Ascending aorta (tissue), 2 donors: ENCODE measurements at regions not wholly inside any gene's neighbourhood (a gene's known extent, or its start where the extent isn't known, plus 50 kb on each side); places are given as distances from the start of the nearest gene placed in this dataset.
"Not testable (repeated sequence)": the region's sequence is repeated elsewhere in the genome, so short reads cannot be mapped to it uniquely, and the experiment has no call there.

Experiments
- DNase-seq, 2 donors: peaks; one replicate each; pipeline ENCODE4 v3.0.0-alpha.2; 2019; ENCODE audit warnings: low spot score in 2 of 2
- H3K27ac ChIP-seq, 2 donors: fragments of 200-600 bp; sonication (generic); one replicate each; pipeline ENCODE4 v1.5.1; 2016 to 2017; ENCODE audit warnings: mild to moderate bottlenecking in 1 of 2
- H3K27me3 ChIP-seq: fragments of 200-600 bp; sonication (generic); one replicate; pipeline ENCODE4 v1.5.1; 2017
- H3K36me3 ChIP-seq, 2 donors: fragments of 200-600 bp; sonication (generic); one replicate each; pipeline ENCODE4 v1.5.1; 2016
- H3K4me1 ChIP-seq, 2 donors: fragments of 200-600 bp; sonication (generic); one replicate each; pipeline ENCODE4 v1.5.1; 2016 to 2017; ENCODE audit warnings: mild to moderate bottlenecking in 1 of 2
- H3K4me3 ChIP-seq, 2 donors: fragments of 200-600 bp; sonication (generic); one replicate each; pipeline ENCODE4 v1.5.1; 2016 to 2017; ENCODE audit warnings: mild to moderate bottlenecking in 1 of 2
- H3K9me3 ChIP-seq, 2 donors: fragments of 200-600 bp; sonication (generic); one replicate each; pipeline ENCODE4 v1.5.1; 2016
- CTCF ChIP-seq, 3 experiments: fragments of 200-600 bp in 2 of 3; fragments of 450-650 bp in 1 of 3; sonication (generic) in 2 of 3; IDR thresholded peaks; one replicate each; pipeline ENCODE4 v1.5.1; 2016 to 2019; ENCODE audit warnings: antibody characterized with exemption in 3 of 3, mild to moderate bottlenecking in 1 of 3, moderate library complexity in 1 of 3
- intact Hi-C: fragments of 100-400 bp; cut with DNase I; formaldehyde crosslinking; loops from one replicate; pipeline ENCODE4 v1.15.1; 2023

- intact Hi-C loops = no loop called here
- no peak overlapping the region for H3K27ac ChIP-seq
- no peak for TF ChIP-seq CTCF (IDR thresholded peaks at IDR 0.05)
- H3K36me3 ChIP-seq = no peaks in the 10 kb centered on the region
- no peak overlapping the region for H3K4me3 ChIP-seq
- H3K9me3 ChIP-seq = no peaks in the 10 kb centered on the region
- DNase-seq = no peak
- no peaks in the 10 kb centered on the region for H3K27me3 ChIP-seq
- H3K4me1 ChIP-seq = no peaks in the 10 kb centered on the region
These were observed 182.8 kb upstream of the DGKB start for GRCh38 chr7:15085366-15085765.

DNA sequence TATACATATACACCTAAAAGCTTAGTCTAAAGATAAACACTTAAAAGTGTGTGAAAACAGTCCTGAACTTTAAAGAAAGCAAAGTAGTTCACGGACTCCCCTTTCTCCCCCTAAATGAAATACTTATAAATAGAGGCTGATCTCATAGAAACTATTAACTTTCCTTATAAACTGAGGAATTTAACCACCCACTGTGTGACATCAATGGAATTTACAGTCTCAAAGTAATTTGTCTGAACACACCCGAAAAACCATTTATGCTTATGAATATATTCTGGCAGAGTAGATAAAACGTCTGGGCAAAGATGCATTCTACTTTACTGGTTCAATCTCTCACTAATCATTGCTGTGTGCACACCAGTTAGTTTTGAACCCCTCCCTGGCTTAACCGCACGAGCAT lies 181.8 kb upstream of the DGKB start:
- Histone ChIP-seq H3K9me3 (no peaks in the 10 kb centered on the region), H3K36me3 (no peaks in the 10 kb centered on the region), H3K4me1 (no peaks in the 10 kb centered on the region), H3K27ac (no peak overlapping the region), H3K4me3 (no peak overlapping the region), H3K27me3 (no peaks in the 10 kb centered on the region)
- intact Hi-C loops = no loop called here
- TF ChIP-seq CTCF (IDR thresholded peaks at IDR 0.05) = no peak
- DNase-seq = no peak

- Histone ChIP-seq H3K4me3 (no peak overlapping the region), H3K36me3 (no peaks in the 10 kb centered on the region), H3K9me3 (no peaks in the 10 kb centered on the region), H3K27ac (no peak overlapping the region), H3K4me1 (no peaks in the 10 kb centered on the region), H3K27me3 (no peaks in the 10 kb centered on the region)
- intact Hi-C loops = no loop called here
- DNase-seq = no peak
- no peak for TF ChIP-seq CTCF (IDR thresholded peaks at IDR 0.05)
These were observed 179.3 kb upstream of the DGKB start for GRCh38 chr7:15081891-15082290.

- Histone ChIP-seq H3K27me3 (no peaks in the 10 kb centered on the region), H3K36me3 (no peaks in the 10 kb centered on the region), H3K9me3 (no peaks in the 10 kb centered on the region), H3K4me3 (no peak overlapping the region), H3K27ac (no peak overlapping the region), H3K4me1 (no peaks in the 10 kb centered on the region)
- intact Hi-C loops = no loop called here
- no peak for TF ChIP-seq CTCF (IDR thresholded peaks at IDR 0.05)
- DNase-seq = no peak
These were observed 170.8 kb upstream of the DGKB start for GRCh38 chr7:15073301-15073700.

DNA sequence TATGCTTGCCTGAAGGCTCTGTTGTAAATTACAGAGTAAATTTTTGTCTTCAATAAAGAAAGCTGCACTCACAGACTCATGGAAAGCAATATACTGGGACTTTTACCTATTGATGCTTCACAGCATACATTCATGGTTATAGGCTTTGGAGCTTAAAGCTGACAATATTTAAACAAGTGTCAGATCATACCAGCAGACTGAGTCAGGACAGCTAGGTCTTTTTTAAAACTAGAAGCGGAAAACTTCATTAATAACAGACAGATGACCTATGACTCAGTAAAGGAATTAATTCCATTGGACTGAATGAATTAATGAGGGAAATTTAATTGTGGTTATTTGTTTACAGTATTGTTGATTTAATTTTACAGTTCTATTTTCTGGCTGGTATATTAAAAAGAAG lies 165.8 kb upstream of the DGKB start:
- Histone ChIP-seq H3K27me3 (no peaks in the 10 kb centered on the region), H3K4me1 (no peaks in the 10 kb centered on the region), H3K9me3 (no peaks in the 10 kb centered on the region), H3K27ac (no peak overlapping the region), H3K4me3 (no peak overlapping the region), H3K36me3 (no peaks in the 10 kb centered on the region)
- no peak for TF ChIP-seq CTCF (IDR thresholded peaks at IDR 0.05)
- no peak for DNase-seq
- intact Hi-C loops = no loop called here

DNA sequence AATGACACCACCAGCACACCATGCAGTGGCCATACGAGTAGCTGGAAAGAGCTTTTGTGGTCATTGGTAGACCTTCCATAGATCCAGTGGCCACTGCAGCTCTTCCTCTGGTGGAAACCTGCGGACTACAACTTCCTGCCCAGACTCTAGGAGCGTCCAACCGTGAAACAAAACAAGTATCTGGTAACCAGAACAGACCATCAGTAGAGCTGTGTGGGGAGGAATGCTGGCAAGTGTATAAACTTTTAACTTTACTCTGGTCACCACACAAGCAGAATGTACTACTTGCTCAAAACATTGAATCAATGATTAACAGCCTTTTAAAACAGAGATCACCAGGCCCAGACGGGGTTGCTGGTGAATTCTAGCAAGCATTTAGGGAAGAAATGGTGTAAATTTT lies 154.7 kb upstream of the DGKB start:
- Histone ChIP-seq H3K4me1 (no peaks in the 10 kb centered on the region), H3K9me3 (no peaks in the 10 kb centered on the region), H3K4me3 (no peak overlapping the region), H3K27me3 (no peaks in the 10 kb centered on the region), H3K27ac (no peak overlapping the region), H3K36me3 (no peaks in the 10 kb centered on the region)
- intact Hi-C loops = no loop called here
- no peak for DNase-seq
- no peak for TF ChIP-seq CTCF (IDR thresholded peaks at IDR 0.05)

- H3K9me3 ChIP-seq, H3K27me3 ChIP-seq, H3K36me3 ChIP-seq, H3K4me3 ChIP-seq, intact Hi-C loops, H3K27ac ChIP-seq, H3K4me1 ChIP-seq, DNase-seq: not testable (repeated sequence)
These were observed 151.8 kb upstream of the DGKB start for GRCh38 chr7:15054304-15054703.
